ENCODE measurements at regions not wholly inside any gene's neighbourhood (a gene's known extent, or its start where the extent isn't known, plus 50 kb on each side); places are given as distances from the start of the nearest gene placed in this dataset.

DNA sequence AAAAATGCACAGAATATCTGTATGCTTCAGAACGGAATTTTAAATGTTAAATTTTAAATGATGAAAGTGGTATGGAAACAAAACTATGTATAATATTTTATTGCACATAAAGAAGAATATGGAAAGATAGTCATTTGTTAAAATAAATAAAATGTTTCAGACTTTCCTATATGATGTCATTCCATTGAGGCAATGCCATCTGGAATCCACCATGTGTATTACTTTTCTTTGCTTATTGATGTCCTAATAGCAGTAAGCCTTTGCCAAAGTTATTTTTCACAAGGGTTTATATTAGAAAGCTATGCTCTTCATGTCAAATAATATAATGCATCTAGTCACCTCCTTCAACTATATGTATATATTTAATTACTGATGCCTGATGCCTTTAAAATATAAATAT, 601.6 kb upstream of the PKDCC start:
- H3K36me3 Mint-ChIP-seq (ENCODE audit: low read depth), result no peaks in the 10 kb centered on the region
- H3K27ac Mint-ChIP-seq, result no peak overlapping the region
- H3K4me3 Mint-ChIP-seq, result no peak overlapping the region
- no peaks in the 10 kb centered on the region for H3K4me1 Mint-ChIP-seq (ENCODE audit: low read depth)
- no peaks in the 10 kb centered on the region for H3K9me3 Mint-ChIP-seq
- no peaks in the 10 kb centered on the region for H3K27me3 Mint-ChIP-seq (ENCODE audit: low read depth)

DNA sequence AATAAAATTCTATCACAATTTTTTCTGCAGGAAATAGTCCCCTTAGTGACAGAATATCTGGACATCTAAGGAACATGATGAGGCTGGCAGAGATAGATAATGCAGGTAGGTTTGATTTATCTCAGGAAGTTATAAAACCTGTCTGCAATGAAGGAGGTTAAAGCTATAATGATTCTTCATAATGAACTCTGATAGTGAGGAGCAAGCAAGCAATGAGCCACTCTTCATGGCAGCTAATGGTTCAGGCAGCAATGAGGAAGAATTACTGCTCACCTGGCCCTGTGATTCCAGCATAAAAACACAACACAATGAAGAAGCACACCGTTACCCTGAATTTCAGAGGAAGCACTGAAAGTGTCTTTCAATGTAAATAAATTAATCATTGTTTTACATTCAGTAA, 599.6 kb upstream of the PKDCC start:
- Mint-ChIP-seq H3K27ac (no peak overlapping the region), H3K36me3 (ENCODE audit: low read depth) (no peaks in the 10 kb centered on the region), H3K4me1 (ENCODE audit: low read depth) (no peaks in the 10 kb centered on the region), H3K27me3 (ENCODE audit: low read depth) (no peaks in the 10 kb centered on the region), H3K4me3 (no peak overlapping the region), H3K9me3 (no peaks in the 10 kb centered on the region)

DNA sequence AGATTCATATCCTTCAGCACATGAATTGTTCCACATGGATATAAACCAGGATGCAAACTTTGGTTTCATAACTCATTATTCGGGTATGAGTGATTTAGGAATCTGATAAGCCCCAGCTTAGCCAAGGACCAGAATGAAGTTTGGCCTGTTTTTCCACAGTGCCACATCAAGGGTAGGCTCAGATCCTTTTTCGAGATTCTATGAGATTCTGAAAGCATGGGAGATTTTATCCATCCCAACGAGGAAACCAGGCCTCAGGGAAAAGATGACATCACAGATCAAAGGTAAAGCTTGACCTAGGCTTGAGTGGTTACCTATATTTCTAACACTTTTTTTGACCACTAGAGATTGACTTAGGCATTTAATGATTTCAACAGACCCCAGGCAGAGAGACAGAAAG, 590.8 kb upstream of the PKDCC start:
- Mint-ChIP-seq H3K4me3 (no peak overlapping the region), H3K27me3 (ENCODE audit: low read depth) (no peaks in the 10 kb centered on the region), H3K27ac (no peak overlapping the region), H3K9me3 (no peaks in the 10 kb centered on the region), H3K36me3 (ENCODE audit: low read depth) (no peaks in the 10 kb centered on the region), H3K4me1 (ENCODE audit: low read depth) (no peaks in the 10 kb centered on the region)

DNA sequence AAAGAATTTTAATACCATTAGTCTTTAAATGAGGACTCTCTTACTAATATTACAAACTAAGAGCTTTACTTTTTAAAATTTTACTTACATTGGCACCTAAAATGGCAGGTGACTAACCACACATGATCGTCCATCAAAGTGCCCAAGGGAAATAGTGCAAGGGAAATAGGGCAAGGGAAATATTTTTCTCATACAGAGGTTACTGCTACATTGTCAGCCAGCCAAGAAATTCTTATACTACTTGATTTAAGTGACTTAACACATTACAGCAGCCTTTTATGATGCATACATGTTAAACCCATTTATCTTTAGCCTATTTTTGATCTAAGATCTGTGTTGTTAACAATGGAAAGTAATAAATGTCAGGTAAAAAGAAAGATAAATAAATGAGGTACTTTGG, 587.2 kb upstream of the PKDCC start:
- Mint-ChIP-seq H3K27ac (no peak overlapping the region), H3K4me1 (ENCODE audit: low read depth) (no peaks in the 10 kb centered on the region), H3K4me3 (no peak overlapping the region), H3K27me3 (ENCODE audit: low read depth) (no peaks in the 10 kb centered on the region), H3K36me3 (ENCODE audit: low read depth) (no peaks in the 10 kb centered on the region), H3K9me3 (no peaks in the 10 kb centered on the region)

DNA sequence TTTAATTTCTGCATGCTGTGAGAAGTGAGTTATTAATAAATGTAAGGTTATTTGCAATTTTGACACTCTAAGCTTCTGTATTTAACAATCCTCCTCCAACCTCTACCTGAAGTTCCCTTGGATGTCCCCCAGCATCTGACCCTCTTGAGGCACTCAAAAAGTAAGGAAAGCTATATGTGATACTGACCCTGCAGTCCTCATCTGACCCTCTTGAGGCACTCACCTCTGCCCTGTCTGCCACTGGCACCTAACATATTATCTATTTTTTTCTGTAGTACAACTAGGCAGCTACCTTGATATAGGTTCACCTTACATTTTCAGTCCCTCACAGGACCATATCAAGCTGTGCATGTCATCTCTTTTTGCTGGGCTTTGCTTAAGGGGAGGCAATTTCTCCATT, 583.4 kb upstream of the PKDCC start:
- H3K4me1 Mint-ChIP-seq (ENCODE audit: low read depth), result no peaks in the 10 kb centered on the region
- H3K9me3 Mint-ChIP-seq, result no peaks in the 10 kb centered on the region
- no peak overlapping the region for H3K27ac Mint-ChIP-seq
- H3K4me3 Mint-ChIP-seq, result no peak overlapping the region
- H3K36me3 Mint-ChIP-seq (ENCODE audit: low read depth), result no peaks in the 10 kb centered on the region
- no peaks in the 10 kb centered on the region for H3K27me3 Mint-ChIP-seq (ENCODE audit: low read depth)

DNA sequence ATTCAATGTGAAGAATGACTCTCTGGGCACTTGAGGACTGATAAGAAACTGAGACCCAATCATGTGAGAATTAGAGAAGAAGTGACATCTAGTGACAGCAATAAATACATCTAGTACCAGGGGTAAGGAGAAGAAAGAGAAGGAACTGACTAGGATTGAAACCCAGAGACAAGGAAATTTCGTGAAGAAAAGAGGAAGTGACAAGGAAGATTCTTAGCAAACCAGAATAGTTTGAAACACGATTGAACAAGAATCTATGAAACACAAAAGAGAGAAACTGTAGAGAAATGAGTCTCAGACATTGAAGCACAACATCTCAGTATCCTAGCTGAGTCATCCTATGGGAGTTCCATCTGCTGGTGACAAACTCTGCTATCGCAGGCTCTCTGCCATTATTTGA, 571.9 kb upstream of the PKDCC start:
- H3K4me1 Mint-ChIP-seq (ENCODE audit: low read depth), result no peaks in the 10 kb centered on the region
- no peaks in the 10 kb centered on the region for H3K36me3 Mint-ChIP-seq (ENCODE audit: low read depth)
- no peaks in the 10 kb centered on the region for H3K27me3 Mint-ChIP-seq (ENCODE audit: low read depth)
- no peaks in the 10 kb centered on the region for H3K9me3 Mint-ChIP-seq
- no peak overlapping the region for H3K4me3 Mint-ChIP-seq
- no peak overlapping the region for H3K27ac Mint-ChIP-seq

DNA sequence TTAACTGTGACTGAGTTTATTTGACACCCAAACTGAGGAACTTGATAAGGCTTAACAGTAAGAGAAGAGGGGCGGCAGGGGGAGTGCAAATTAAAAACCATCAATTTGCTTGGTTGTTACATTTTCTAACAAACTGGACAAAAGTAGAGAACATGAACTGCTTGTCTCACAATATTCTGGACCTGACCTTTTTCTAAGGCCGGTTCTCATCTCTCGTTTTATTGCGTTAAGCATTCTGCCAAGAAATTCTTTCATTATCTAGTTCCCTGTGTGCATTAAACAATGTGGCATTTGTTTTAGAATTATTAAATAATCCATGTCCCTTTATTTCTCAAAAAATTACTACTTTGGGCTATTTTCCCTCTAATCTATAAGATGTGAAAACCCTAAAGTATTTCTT, 565.2 kb upstream of the PKDCC start:
- no peak overlapping the region for H3K4me3 Mint-ChIP-seq
- no peak overlapping the region for H3K27ac Mint-ChIP-seq
- H3K9me3 Mint-ChIP-seq, result no peaks in the 10 kb centered on the region
- no peaks in the 10 kb centered on the region for H3K4me1 Mint-ChIP-seq (ENCODE audit: low read depth)
- H3K36me3 Mint-ChIP-seq (ENCODE audit: low read depth), result no peaks in the 10 kb centered on the region
- H3K27me3 Mint-ChIP-seq (ENCODE audit: low read depth), result no peaks in the 10 kb centered on the region

DNA sequence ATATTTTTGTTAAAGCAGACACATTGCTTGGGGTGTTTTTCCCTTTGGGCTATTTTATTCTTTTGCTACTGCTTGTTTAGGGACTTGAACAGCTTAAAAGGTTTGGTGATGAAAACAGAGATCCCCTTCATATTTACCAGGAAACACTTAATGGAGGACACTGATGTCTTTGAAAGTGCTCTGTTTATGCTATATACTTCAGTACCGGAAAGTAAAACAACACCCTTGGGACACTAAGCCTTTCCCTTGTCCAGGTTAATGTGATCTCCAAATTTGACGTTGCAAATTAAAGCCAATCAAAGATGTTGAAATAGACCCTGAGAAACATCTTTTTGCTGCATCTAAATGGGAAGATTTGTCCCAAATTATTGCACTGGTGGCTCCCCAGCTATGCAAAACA, 564.6 kb upstream of the PKDCC start:
- no peaks in the 10 kb centered on the region for H3K27me3 Mint-ChIP-seq (ENCODE audit: low read depth)
- H3K9me3 Mint-ChIP-seq, result no peaks in the 10 kb centered on the region
- H3K36me3 Mint-ChIP-seq (ENCODE audit: low read depth), result no peaks in the 10 kb centered on the region
- no peak overlapping the region for H3K27ac Mint-ChIP-seq
- no peaks in the 10 kb centered on the region for H3K4me1 Mint-ChIP-seq (ENCODE audit: low read depth)
- H3K4me3 Mint-ChIP-seq, result no peak overlapping the region

DNA sequence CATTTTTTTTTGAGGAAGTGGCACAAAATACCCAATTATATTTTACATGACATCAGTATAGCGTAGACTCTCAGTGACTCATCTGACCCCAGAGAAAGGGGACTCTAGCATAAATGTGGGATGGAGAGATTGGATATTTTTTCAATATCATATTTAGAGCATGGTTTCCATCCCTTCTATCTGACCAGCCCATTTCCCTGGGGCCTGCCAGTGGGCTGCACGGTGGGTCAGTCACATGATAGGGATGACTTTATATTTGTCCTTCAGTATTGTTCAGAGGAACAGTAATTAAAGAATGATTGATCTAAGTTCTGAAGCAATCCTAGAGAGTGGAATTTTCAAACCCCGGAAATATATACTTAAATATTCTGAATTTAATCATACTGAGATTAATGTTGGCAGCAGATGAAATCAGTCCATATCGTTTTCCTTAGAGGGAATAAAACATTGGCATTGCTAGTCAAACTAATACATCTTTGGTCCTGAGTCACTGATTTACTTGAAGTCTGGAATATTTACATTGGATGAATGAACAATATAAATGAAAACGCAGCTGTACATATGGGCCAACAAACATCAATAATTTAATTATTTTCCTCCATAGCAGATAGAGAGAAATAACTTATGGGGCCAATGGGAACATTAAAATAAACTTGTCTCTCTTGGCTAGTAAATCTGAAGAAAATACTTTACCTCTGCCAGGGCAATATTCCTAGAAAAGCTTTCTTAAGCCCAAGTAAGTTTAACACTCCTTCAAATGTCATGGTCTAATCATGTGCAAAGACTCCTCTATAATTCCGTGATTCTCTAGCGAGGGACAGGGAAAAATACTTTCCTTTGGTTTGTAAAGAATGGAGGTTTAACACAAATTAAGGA, 563.6 kb upstream of the PKDCC start:
- H3K4me3 Mint-ChIP-seq, result no peak overlapping the region
- no peak overlapping the region for H3K27ac Mint-ChIP-seq
- H3K9me3 Mint-ChIP-seq, result no peaks in the 10 kb centered on the region
- H3K27me3 Mint-ChIP-seq (ENCODE audit: low read depth), result no peaks in the 10 kb centered on the region
- no peaks in the 10 kb centered on the region for H3K36me3 Mint-ChIP-seq (ENCODE audit: low read depth)
- H3K4me1 Mint-ChIP-seq (ENCODE audit: low read depth), result no peaks in the 10 kb centered on the region

DNA sequence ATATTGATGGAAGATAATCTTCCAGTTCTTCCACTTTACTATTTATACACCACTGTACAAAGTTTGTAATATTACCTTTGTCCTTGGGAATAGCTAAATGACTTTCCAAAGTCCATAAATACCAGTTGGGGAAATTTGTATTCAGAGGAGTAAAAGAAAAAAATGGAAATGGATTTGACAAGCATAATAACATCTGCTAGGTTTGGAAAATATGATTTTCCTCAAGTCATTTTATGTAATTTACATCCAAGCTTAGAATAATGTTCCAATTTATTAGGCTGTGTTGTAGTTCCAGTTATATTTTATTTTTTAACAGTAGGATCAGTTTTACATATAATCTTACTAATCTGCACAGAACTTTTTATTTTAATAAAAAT, 563.0 kb upstream of the PKDCC start:
- no peaks in the 10 kb centered on the region for H3K27me3 Mint-ChIP-seq (ENCODE audit: low read depth)
- no peak overlapping the region for H3K4me3 Mint-ChIP-seq
- H3K27ac Mint-ChIP-seq, result no peak overlapping the region
- no peaks in the 10 kb centered on the region for H3K4me1 Mint-ChIP-seq (ENCODE audit: low read depth)
- no peaks in the 10 kb centered on the region for H3K36me3 Mint-ChIP-seq (ENCODE audit: low read depth)
- H3K9me3 Mint-ChIP-seq, result no peaks in the 10 kb centered on the region

DNA sequence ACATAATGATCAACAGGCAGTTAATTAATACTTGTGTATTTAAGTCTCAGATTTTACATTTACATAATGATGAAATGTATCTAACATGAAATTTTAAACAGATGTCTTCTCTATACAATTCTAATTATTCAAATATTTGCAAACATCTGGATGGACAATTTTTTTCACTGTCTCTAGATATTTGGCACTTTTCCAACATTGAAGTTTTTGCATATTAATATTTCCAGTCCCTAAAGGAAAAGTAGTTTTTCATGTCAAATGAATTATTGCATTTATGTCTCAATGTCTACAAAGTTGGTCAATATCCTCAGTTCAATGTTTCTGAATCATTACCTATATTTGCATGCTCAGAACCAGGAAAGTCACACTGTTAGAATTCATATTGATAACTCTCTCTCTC, 560.9 kb upstream of the PKDCC start:
- no peak overlapping the region for H3K4me3 Mint-ChIP-seq
- no peaks in the 10 kb centered on the region for H3K36me3 Mint-ChIP-seq (ENCODE audit: low read depth)

DNA sequence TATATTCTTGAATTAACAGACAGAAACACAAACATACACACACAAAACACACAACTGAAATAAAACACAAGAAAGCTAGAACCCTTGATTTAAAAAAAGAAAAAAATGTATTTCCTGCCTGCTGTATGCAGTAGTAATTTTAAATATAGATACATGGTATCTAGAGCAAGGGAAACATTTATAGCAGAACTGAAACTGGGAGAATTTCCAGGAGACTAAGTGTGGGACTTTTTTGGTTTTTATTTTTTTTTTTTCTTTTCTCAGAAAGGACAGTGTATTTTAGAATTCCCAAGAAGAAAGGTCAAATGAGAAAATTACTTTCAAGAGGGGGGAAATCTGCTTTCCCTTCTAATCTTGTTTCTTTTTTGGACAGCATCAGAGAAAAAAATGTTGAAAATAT, 558.9 kb upstream of the PKDCC start:
- Mint-ChIP-seq H3K36me3 (ENCODE audit: low read depth) (no peaks in the 10 kb centered on the region), H3K27me3 (ENCODE audit: low read depth) (no peaks in the 10 kb centered on the region), H3K4me3 (no peak overlapping the region), H3K9me3 (peaks cover 4% of the 10 kb centered on the region), H3K4me1 (ENCODE audit: low read depth) (no peaks in the 10 kb centered on the region), H3K27ac (no peak overlapping the region)

More for the DNA sequence above, 560.9 kb upstream of the PKDCC start:
- no peaks in the 10 kb centered on the region for H3K27me3 Mint-ChIP-seq (ENCODE audit: low read depth)
- no peak overlapping the region for H3K27ac Mint-ChIP-seq
- no peaks in the 10 kb centered on the region for H3K4me1 Mint-ChIP-seq (ENCODE audit: low read depth)
- no peaks in the 10 kb centered on the region for H3K9me3 Mint-ChIP-seq

DNA sequence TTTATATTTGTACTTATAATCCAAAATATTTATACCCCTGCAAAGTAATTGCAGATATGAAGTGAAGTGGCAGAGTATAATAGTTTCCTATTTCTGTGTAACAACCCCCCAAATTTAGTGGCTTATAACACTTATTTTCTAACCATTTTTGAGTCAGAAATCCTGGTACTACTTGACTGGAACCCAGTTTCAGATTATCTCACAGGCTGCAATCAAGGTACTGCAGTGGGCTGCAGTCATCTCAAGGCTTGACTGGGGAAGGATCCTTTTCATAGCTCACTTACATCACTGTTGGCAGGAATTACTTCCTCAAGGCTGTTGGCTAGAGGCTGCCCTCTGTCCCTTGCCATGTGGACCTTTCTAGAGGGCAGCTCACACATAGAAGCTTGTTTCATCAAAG, 558.2 kb upstream of the PKDCC start:
- Mint-ChIP-seq H3K27me3 (ENCODE audit: low read depth) (no peaks in the 10 kb centered on the region), H3K27ac (no peak overlapping the region), H3K4me1 (ENCODE audit: low read depth) (no peaks in the 10 kb centered on the region), H3K4me3 (no peak overlapping the region), H3K36me3 (ENCODE audit: low read depth) (no peaks in the 10 kb centered on the region), H3K9me3 (peaks cover 11% of the 10 kb centered on the region)

DNA sequence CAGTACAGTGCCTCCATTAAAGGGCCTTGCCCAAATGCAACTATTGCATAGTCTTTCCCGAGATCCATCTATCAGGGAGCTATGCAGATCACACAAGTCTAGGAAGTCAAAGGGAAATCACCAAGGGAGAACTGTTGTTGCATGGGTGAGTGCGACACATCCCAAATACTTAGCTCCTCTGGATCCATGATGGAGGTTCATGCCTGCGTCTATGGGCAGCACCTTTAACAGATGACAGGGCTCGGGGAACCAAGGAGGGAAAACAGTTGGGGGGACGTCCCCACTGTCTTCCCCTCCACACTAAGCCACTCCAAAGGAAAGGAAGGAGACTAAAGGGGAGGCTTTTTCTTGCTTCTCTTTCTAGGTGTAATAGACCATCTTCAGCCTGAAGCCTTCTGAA, 552.8 kb upstream of the PKDCC start:
- no peaks in the 10 kb centered on the region for H3K27me3 Mint-ChIP-seq (ENCODE audit: low read depth)
- H3K4me1 Mint-ChIP-seq (ENCODE audit: low read depth), result no peaks in the 10 kb centered on the region
- no peak overlapping the region for H3K4me3 Mint-ChIP-seq
- H3K36me3 Mint-ChIP-seq (ENCODE audit: low read depth), result no peaks in the 10 kb centered on the region
- peaks cover 38% of the 10 kb centered on the region for H3K9me3 Mint-ChIP-seq
- H3K27ac Mint-ChIP-seq, result no peak overlapping the region

DNA sequence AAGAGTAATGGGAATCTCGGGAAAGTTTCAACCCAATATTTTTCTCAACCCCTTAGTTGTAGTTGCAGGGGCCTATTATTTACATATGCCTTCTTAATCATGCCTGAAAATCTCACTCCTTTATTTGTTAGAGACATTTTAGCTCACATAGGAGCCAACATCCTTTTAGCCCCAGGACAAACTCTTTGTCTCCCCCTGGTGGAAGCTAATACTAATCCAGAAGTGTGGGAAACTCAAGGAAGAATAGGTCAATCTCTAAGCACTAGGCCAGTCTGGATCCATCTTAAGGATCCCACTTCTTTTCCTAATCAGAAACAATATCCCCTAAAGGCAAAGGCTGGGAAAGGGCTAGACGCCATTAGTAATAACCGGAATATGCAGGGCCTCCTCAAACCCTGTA, 550.9 kb upstream of the PKDCC start:
- Mint-ChIP-seq H3K27me3 (ENCODE audit: low read depth) (no peaks in the 10 kb centered on the region), H3K4me1 (ENCODE audit: low read depth) (no peaks in the 10 kb centered on the region), H3K27ac (no peak overlapping the region), H3K36me3 (ENCODE audit: low read depth) (no peaks in the 10 kb centered on the region), H3K4me3 (no peak overlapping the region), H3K9me3 (peaks cover 50% of the 10 kb centered on the region)

DNA sequence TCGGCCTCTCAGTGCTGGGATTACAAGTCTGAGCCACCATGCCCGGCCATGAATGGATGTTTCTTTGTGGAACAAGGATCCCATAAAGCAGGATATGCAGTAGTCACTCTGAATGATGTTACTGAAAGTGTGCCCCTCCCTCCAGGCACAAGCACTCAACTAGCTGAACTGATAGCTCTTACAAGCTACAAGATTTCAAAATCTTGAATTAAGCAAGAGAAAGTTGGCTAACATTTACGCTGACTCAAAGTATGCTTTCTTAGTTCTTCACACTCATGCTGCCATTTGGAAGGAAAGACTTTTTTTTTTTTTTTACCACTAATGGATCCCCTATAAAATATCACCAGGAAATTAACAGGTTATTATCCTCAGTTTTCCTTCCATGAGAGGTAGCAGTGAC, 549.0 kb upstream of the PKDCC start:
- H3K27ac Mint-ChIP-seq, result no peak overlapping the region
- no peaks in the 10 kb centered on the region for H3K27me3 Mint-ChIP-seq (ENCODE audit: low read depth)
- H3K4me3 Mint-ChIP-seq, result no peak overlapping the region
- no peaks in the 10 kb centered on the region for H3K36me3 Mint-ChIP-seq (ENCODE audit: low read depth)
- no peaks in the 10 kb centered on the region for H3K4me1 Mint-ChIP-seq (ENCODE audit: low read depth)
- peaks cover 52% of the 10 kb centered on the region for H3K9me3 Mint-ChIP-seq

Data from T-helper 1 cell treated with Interleukin-12 subunit alpha and Interleukin-12 subunit beta and Interleukin-4 antibody, amounts not matched to agents 30 μg/mL and 1 μg/mL, for 36 hours (primary cell).